A673 (cell line): ENCODE measurements at regions not wholly inside any gene's neighbourhood (a gene's known extent, or its start where the extent isn't known, plus 50 kb on each side); places are given as distances from the start of the nearest gene placed in this dataset.

Source experiments
- BruUV-seq: library from RNA; stranded (reverse); fragments of 400-500 nt; replicated peaks from 2 replicates; lab custom pipeline; 2021; lab: Mats Ljungman, UMichigan
- CTCF ChIA-PET: fragments of 300-600 bp; sonication (Branson Sonifier 250); formaldehyde crosslinking; loops from one replicate; lab custom pipeline; 2022; ENCODE audit warnings: antibody characterized with exemption; lab: Charles Lee
- POLR2A ChIA-PET: fragments of 300-600 bp; sonication (Branson Sonifier 250); formaldehyde crosslinking; loops from one replicate; lab custom pipeline; 2022; ENCODE audit warnings: antibody characterized with exemption; ENCODE audit not compliant: low non-redundant PET; lab: Charles Lee
- DNase-seq: peaks from one replicate; pipeline ENCODE4 v3.0.0-alpha.2; 2015; ENCODE audit warnings: low spot score
- H3K27ac ChIP-seq: fragments of 200-600 bp; sonication (generic); 2 replicates; pipeline ENCODE4 v1.5.1; 2016; ENCODE audit warnings: mixed run types, low read depth, mild to moderate bottlenecking, mixed read lengths, antibody characterized with exemption, low read length; ENCODE audit not compliant: poor library complexity, severe bottlenecking
- H3K27me3 ChIP-seq: fragments of 200-600 bp; sonication (generic); replicated peaks from 2 replicates; pipeline ENCODE4 v1.6.1; 2017; ENCODE audit warnings: mixed run types, low read depth, mild to moderate bottlenecking, mixed read lengths, antibody characterized with exemption, low read length; ENCODE audit not compliant: insufficient read depth, poor library complexity
- H3K36me3 ChIP-seq: fragments of 200-600 bp; sonication (generic); 2 replicates; pipeline ENCODE4 v1.6.1; 2016; ENCODE audit warnings: mixed run types, mild to moderate bottlenecking, mixed read lengths, antibody characterized with exemption, low read length; ENCODE audit not compliant: insufficient read depth, poor library complexity, severe bottlenecking
- H3K4me1 ChIP-seq: fragments of 200-600 bp; sonication (generic); 2 replicates; pipeline ENCODE4 v1.6.1; 2017; ENCODE audit warnings: mixed run types, mild to moderate bottlenecking, mixed read lengths, antibody characterized with exemption, low read length; ENCODE audit not compliant: insufficient read depth, poor library complexity, severe bottlenecking
- H3K4me3 ChIP-seq: fragments of 200-600 bp; sonication (generic); 2 replicates; pipeline ENCODE4 v1.5.1; 2016; ENCODE audit warnings: low read depth, mixed run types, mild to moderate bottlenecking, mixed read lengths, low read length; ENCODE audit not compliant: poor library complexity, severe bottlenecking
- H3K9me3 ChIP-seq: fragments of 200-600 bp; sonication (generic); 2 replicates; pipeline ENCODE4 v1.6.1; 2016; ENCODE audit warnings: mixed run types, low read depth, mild to moderate bottlenecking, mixed read lengths, antibody characterized with exemption, low read length; ENCODE audit not compliant: poor library complexity, severe bottlenecking
- CTCF ChIP-seq: fragments of 300-800, 200-600 bp; sonication (generic); conservative IDR thresholded peaks from 2 replicates; pipeline ENCODE4 v1.5.1; 2017; ENCODE audit warnings: low read depth, mild to moderate bottlenecking, antibody characterized with exemption, low read length, moderate library complexity, mixed read lengths
- EZH2 ChIP-seq: fragments of 200-600 bp; sonication (generic); IDR thresholded peaks from 2 replicates; pipeline ENCODE4 v1.6.1; 2017; ENCODE audit warnings: borderline replicate concordance, low read depth, mild to moderate bottlenecking, mixed read lengths, antibody characterized with exemption, low read length; ENCODE audit not compliant: poor library complexity, severe bottlenecking
- intact Hi-C: fragments of 100-400 bp; cut with micrococcal nuclease; formaldehyde crosslinking; loops from one replicate; pipeline ENCODE4 v1.10.0; 2022; ENCODE audit not compliant: unreplicated experiment

- intact Hi-C loops: no loop called here
- peaks cover 22% of the 10 kb centered on the region for H3K27me3 ChIP-seq
- ChIA-PET CTCF (no interaction called here), POLR2A (no interaction called here)
- H3K4me3 ChIP-seq: no peak overlapping the region
- TF ChIP-seq EZH2 (no peak), CTCF (no peak)
- H3K27ac ChIP-seq: no peak overlapping the region
- BruUV-seq: no TSS peak
- no peaks in the 10 kb centered on the region for H3K4me1 ChIP-seq
- DNase-seq: no peak
- no peaks in the 10 kb centered on the region for H3K9me3 ChIP-seq
- H3K36me3 ChIP-seq: no peaks in the 10 kb centered on the region
Measured at GRCh38 chr3:135565546-135565945, 400.0 kb upstream of the PPP2R3A start.

GRCh38 chr3:135567223-135567622 is 398.3 kb upstream of the PPP2R3A start:
- Histone ChIP-seq H3K27ac (no peak overlapping the region), H3K4me1 (no peaks in the 10 kb centered on the region), H3K27me3 (peaks cover 21% of the 10 kb centered on the region), H3K36me3 (no peaks in the 10 kb centered on the region), H3K4me3 (no peak overlapping the region), H3K9me3 (no peaks in the 10 kb centered on the region)
- intact Hi-C loops: no loop called here
- ChIA-PET CTCF (no interaction called here), POLR2A (no interaction called here)
- BruUV-seq: no TSS peak
- TF ChIP-seq CTCF (no peak), EZH2 (no peak)
- peak; percentile 1 for DNase-seq

- H3K4me1 ChIP-seq: no peaks in the 10 kb centered on the region
- no peaks in the 10 kb centered on the region for H3K9me3 ChIP-seq
- no peak overlapping the region for H3K4me3 ChIP-seq
- intact Hi-C loops: no loop called here
- CTCF ChIA-PET: no interaction called here
- no TSS peak for BruUV-seq
- H3K36me3 ChIP-seq: no peaks in the 10 kb centered on the region
- DNase-seq: no peak
- H3K27ac ChIP-seq: no peak overlapping the region
- peaks cover 23% of the 10 kb centered on the region for H3K27me3 ChIP-seq
- no peak for TF ChIP-seq CTCF
- TF ChIP-seq EZH2: no peak
- POLR2A ChIA-PET: no interaction called here
Measured at GRCh38 chr3:135576751-135577150, 388.8 kb upstream of the PPP2R3A start.
